ENCODE measurements at regions not wholly inside any gene's neighbourhood (a gene's known extent, or its start where the extent isn't known, plus 50 kb on each side); places are given as distances from the start of the nearest gene placed in this dataset.

GRCh38 chr2:12120281-12121150 lies 374.1 kb downstream of the LPIN1 start:
- Histone ChIP-seq H3K4me3 (ENCODE audit: low read depth in 2 of 2, low read length in 2 of 2) (no peak overlapping the region), H3K27me3 (ENCODE audit: control insufficient read depth, insufficient read depth, low read length) (no peaks in the 10 kb centered on the region), H3K27ac (ENCODE audit: low read length) (no peak overlapping the region), H3K36me3 (ENCODE audit: control insufficient read depth, insufficient read depth, low read length) (no peaks in the 10 kb centered on the region), H3K4me1 (ENCODE audit: control insufficient read depth, insufficient read depth, low read length) (no peaks in the 10 kb centered on the region), H3K9me3 (ENCODE audit: control insufficient read depth, insufficient read depth, low read depth, low read length) (no peaks in the 10 kb centered on the region)
- TF ChIP-seq SIN3A (IDR thresholded peaks at IDR 0.05; ENCODE audit: borderline replicate concordance, insufficient read depth, low read depth, low read length) (no peak), TCF7L2 (IDR thresholded peaks at IDR 0.05; ENCODE audit: low read depth, low read length) (no peak), REST (IDR thresholded peaks at IDR 0.05; ENCODE audit: insufficient read depth in 1 of 2, low read depth in 2 of 2, low read length in 1 of 2) (no peak), CTCF (IDR thresholded peaks at IDR 0.05) (no peak)
- POLR2A ChIA-PET, result no interaction called here
- DNase-seq (ENCODE audit: low read depth, low spot score) (no peak), ATAC-seq (no peak)
- CTCF ChIA-PET, result no interaction called here
- in situ Hi-C loops (cut with HindIII; ENCODE audit: low pct_unique_long_range_greater_than_20kb, low sequenced_read_pairs) (no loop called here), intact Hi-C loops (cut with micrococcal nuclease; ENCODE audit: unreplicated experiment) (no loop called here)
- no TSS peak for BruUV-seq (replicated peaks)

GRCh38 chr2:12124790-12125189 lies 378.4 kb downstream of the LPIN1 start:
- ChIA-PET CTCF (no interaction called here), POLR2A (no interaction called here)
- Histone ChIP-seq H3K4me1 (ENCODE audit: control insufficient read depth, insufficient read depth, low read length) (no peaks in the 10 kb centered on the region), H3K27ac (ENCODE audit: low read length) (no peak overlapping the region), H3K4me3 (ENCODE audit: low read depth in 2 of 2, low read length in 2 of 2) (no peak overlapping the region), H3K9me3 (ENCODE audit: control insufficient read depth, insufficient read depth, low read depth, low read length) (no peaks in the 10 kb centered on the region; the same call in 1 of the 2 replicates), H3K27me3 (ENCODE audit: control insufficient read depth, insufficient read depth, low read length) (no peaks in the 10 kb centered on the region), H3K36me3 (ENCODE audit: control insufficient read depth, insufficient read depth, low read length) (no peaks in the 10 kb centered on the region)
- ATAC-seq (no peak), DNase-seq (ENCODE audit: low read depth, low spot score) (no peak)
- no peak for TF ChIP-seq SIN3A (IDR thresholded peaks at IDR 0.05; ENCODE audit: borderline replicate concordance, insufficient read depth, low read depth, low read length)
- TF ChIP-seq REST (IDR thresholded peaks at IDR 0.05; ENCODE audit: insufficient read depth in 1 of 2, low read depth in 2 of 2, low read length in 1 of 2), result no peak
- no peak for TF ChIP-seq TCF7L2 (IDR thresholded peaks at IDR 0.05; ENCODE audit: low read depth, low read length)
- TF ChIP-seq CTCF (IDR thresholded peaks at IDR 0.05), result no peak
- TF ChIP-seq POLR2AphosphoS5 (IDR thresholded peaks at IDR 0.05; ENCODE audit: low read depth, low read length), result no peak
- no TSS peak for BruUV-seq (replicated peaks)
- in situ Hi-C loops (cut with HindIII; ENCODE audit: low pct_unique_long_range_greater_than_20kb, low sequenced_read_pairs), result no loop called here
- intact Hi-C loops (cut with micrococcal nuclease; ENCODE audit: unreplicated experiment), result no loop called here

Data from Panc1 (cell line).